ENCODE measurements at regions not wholly inside any gene's neighbourhood (a gene's known extent, or its start where the extent isn't known, plus 50 kb on each side); places are given as distances from the start of the nearest gene placed in this dataset.

- no peak for DNase-seq
These were observed 395.0 kb upstream of the NCAM2 start for GRCh38 chr21:20603236-20603635.

- DNase-seq, result no peak
These were observed 387.2 kb upstream of the NCAM2 start for GRCh38 chr21:20611008-20611407.

GRCh38 chr21:20613654-20614053 is 384.6 kb upstream of the NCAM2 start:
- DNase-seq, result no peak

- no peak for DNase-seq
These were observed 381.1 kb upstream of the NCAM2 start for GRCh38 chr21:20617130-20617529.

GRCh38 chr21:20618878-20619277 is 379.3 kb upstream of the NCAM2 start:
- DNase-seq, result no peak

- DNase-seq, result no peak
These were observed 370.6 kb upstream of the NCAM2 start for GRCh38 chr21:20627594-20627993.

GRCh38 chr21:20631633-20632032 is 366.6 kb upstream of the NCAM2 start:
- no peak for DNase-seq

- DNase-seq, result no peak
These were observed 359.2 kb upstream of the NCAM2 start for GRCh38 chr21:20639026-20639425.

GRCh38 chr21:20641241-20641640 is 357.0 kb upstream of the NCAM2 start:
- DNase-seq, result no peak

- DNase-seq, result no peak
These were observed 355.5 kb upstream of the NCAM2 start for GRCh38 chr21:20642681-20643080.

- no peak for DNase-seq
These were observed 353.7 kb upstream of the NCAM2 start for GRCh38 chr21:20644552-20644951.

GRCh38 chr21:20645344-20645743 is 352.9 kb upstream of the NCAM2 start:
- no peak for DNase-seq

GRCh38 chr21:20646431-20647165 is 351.6 kb upstream of the NCAM2 start:
- DNase-seq, result no peak

- no peak for DNase-seq
These were observed 350.6 kb upstream of the NCAM2 start for GRCh38 chr21:20647607-20648006.

- no peak for DNase-seq
These were observed 349.0 kb upstream of the NCAM2 start for GRCh38 chr21:20649231-20649630.

- DNase-seq, result no peak
These were observed 345.4 kb upstream of the NCAM2 start for GRCh38 chr21:20652846-20653245.

GRCh38 chr21:20661246-20661645 is 337.0 kb upstream of the NCAM2 start:
- no peak for DNase-seq

- no peak for DNase-seq
These were observed 336.3 kb upstream of the NCAM2 start for GRCh38 chr21:20661745-20662422.

- DNase-seq, result no peak
These were observed 335.7 kb upstream of the NCAM2 start for GRCh38 chr21:20662514-20662913.

- no peak for DNase-seq
These were observed 330.3 kb upstream of the NCAM2 start for GRCh38 chr21:20667931-20668330.

- no peak for DNase-seq
These were observed 312.7 kb upstream of the NCAM2 start for GRCh38 chr21:20685475-20685874.

GRCh38 chr21:20698585-20698984 is 299.6 kb upstream of the NCAM2 start:
- DNase-seq, result no peak

- no peak for DNase-seq
These were observed 297.0 kb upstream of the NCAM2 start for GRCh38 chr21:20701235-20701634.

- DNase-seq, result no peak
These were observed 295.0 kb upstream of the NCAM2 start for GRCh38 chr21:20703112-20703767.
